Omental fat pad (tissue), 3 donors: ENCODE measurements at regions not wholly inside any gene's neighbourhood (a gene's known extent, or its start where the extent isn't known, plus 50 kb on each side); places are given as distances from the start of the nearest gene placed in this dataset.

Experiments
- ATAC-seq: fragments of 150-250 bp; one replicate; pipeline ENCODE4 v1.9.1; 2016; ENCODE audit warnings: mild to moderate bottlenecking, moderate library complexity; ENCODE audit not compliant: low FRiP score
- DNase-seq: peaks from one replicate; pipeline ENCODE4 v3.0.0-alpha.2; 2019; ENCODE audit warnings: low spot score
- TF ChIP-seq, protein P1 (sequence below), 3 donors: fragments of 450-650 bp; IDR thresholded peaks; one replicate each; pipeline ENCODE4 v1.5.1; 2016 to 2017; ENCODE audit warnings: antibody characterized with exemption in 3 of 3, mild to moderate bottlenecking in 3 of 3, moderate library complexity in 2 of 3

DNA sequence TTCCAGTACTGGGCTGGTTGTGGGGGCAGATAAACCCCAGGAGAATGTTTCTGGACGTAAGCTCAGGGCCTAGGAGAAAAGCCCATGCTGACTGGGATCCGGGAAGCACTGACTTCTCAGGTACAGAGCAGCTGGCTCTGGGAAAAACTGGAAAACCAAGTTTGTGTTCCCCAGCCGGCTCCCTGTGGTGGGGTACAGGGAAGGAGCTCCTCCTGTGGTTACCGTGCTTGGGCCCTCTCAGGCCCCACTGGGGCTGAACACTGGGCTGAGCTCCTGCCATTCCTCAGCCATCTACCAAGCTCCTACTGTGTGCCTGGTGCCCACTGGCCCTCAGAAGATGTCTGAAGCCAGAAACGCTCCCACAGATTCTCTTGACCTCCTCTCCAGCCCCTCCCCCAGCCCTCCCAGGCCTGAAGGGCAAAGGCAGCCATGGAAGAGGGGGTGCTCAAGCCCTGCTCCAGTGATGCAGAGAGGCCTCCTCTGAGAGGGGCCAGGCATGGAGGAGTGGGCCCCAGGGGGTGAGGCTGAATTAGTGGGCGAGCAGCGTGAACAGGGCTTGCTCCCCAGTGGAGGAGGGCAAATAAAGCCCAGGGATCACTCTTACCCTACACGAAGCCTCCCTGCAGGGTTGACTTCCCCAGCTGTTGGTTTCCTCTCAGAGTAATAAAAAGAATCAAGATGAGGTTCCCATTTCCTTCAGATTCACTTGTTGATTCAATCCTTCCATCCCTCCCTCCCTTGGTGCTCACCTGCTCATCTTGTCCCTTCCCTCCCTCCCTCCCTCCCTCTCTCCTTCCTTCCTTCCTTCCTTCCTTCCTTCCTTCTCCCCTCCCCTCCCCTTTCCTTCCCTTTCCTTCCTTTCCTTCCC lies 100.0 kb downstream of the VEGFA start:
- TF ChIP-seq, protein P1, sequence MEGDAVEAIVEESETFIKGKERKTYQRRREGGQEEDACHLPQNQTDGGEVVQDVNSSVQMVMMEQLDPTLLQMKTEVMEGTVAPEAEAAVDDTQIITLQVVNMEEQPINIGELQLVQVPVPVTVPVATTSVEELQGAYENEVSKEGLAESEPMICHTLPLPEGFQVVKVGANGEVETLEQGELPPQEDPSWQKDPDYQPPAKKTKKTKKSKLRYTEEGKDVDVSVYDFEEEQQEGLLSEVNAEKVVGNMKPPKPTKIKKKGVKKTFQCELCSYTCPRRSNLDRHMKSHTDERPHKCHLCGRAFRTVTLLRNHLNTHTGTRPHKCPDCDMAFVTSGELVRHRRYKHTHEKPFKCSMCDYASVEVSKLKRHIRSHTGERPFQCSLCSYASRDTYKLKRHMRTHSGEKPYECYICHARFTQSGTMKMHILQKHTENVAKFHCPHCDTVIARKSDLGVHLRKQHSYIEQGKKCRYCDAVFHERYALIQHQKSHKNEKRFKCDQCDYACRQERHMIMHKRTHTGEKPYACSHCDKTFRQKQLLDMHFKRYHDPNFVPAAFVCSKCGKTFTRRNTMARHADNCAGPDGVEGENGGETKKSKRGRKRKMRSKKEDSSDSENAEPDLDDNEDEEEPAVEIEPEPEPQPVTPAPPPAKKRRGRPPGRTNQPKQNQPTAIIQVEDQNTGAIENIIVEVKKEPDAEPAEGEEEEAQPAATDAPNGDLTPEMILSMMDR (IDR thresholded peaks at IDR 0.05), result no peak
- ATAC-seq, result no peak
- DNase-seq, result no peak

DNA sequence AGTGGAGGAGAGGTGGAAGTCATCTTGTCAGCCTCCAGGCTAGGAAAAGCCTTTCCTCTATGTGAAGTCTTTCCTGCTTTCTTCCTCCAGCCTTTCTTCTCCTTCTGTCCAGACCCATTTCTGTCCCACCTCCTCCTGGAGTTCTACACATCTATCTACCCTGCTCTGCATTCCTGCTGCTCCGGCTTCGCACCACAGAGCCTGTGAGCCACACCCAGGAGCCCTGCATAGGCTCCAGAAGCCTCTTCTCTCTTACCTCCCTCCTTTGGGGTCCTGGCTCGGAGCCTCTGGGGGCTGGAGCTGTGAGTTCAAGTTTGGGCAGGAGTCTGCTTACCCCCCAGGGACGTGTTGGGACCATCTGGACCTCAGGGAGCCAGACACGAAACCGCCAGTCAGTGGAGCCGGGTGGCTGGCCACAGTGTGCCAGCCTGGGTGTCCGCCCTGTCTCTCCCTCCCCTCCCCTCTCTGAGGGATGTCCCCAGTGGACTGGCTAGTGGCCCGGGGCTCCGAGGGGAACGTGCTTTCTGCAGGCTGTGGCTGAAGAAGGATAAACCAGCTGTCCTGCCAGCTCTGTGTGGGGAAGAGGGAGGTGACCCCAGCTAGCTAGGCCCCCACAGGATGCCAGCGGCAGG lies 99.2 kb downstream of the VEGFA start:
- no peak for ATAC-seq

GRCh38 chr6:43868467-43868866 lies 98.5 kb downstream of the VEGFA start:
- no peak for ATAC-seq
- DNase-seq, result no peak
- TF ChIP-seq, protein P1 (IDR thresholded peaks at IDR 0.05), result no peak

More for the DNA sequence above, 99.2 kb downstream of the VEGFA start:
- TF ChIP-seq, protein P1 (IDR thresholded peaks at IDR 0.05), result no peak
- no peak for DNase-seq

DNA sequence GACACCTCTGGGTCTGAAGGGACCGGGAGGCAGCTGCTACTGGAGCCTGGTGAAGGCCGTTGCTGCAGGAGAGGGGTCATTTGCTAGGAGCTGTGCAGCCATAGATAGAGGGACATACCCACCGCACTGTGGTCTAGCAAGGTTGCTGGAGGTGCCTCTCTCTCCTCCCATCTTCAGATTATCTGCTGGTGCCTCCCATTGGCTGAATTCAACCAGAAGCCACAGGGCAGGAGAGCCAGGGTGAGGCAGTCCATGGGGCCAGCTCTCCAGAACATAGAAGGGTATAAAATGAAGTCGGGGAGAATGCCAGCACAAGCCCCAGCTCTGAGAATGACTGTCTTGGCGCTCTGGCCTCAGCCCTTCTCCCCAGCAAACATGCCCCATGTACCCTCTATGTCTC lies 98.0 kb downstream of the VEGFA start:
- DNase-seq, result no peak
- TF ChIP-seq, protein P1 (IDR thresholded peaks at IDR 0.05), result no peak
- no peak for ATAC-seq

DNA sequence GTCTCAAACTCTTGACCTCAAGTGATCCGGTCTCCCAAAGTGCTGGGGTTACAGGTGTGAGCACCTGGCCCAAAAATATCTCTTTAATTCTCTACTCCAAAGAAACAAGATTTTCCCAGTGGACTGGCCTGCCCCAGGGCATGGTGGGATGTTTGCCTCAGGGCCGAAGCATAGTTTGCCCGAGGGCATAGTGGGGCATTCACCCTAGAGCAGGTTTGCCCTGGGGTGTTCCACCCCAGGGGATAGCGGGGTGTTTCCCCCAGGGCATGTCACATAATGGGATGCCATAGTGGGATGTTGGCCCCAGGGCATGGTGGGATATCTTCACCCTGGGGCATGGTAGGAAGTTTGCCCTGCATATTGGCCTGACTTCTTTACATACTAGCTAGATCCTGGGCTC lies 97.2 kb downstream of the VEGFA start:
- ATAC-seq (no peak), DNase-seq (no peak)
- TF ChIP-seq, protein P1 (IDR thresholded peaks at IDR 0.05), result no peak

DNA sequence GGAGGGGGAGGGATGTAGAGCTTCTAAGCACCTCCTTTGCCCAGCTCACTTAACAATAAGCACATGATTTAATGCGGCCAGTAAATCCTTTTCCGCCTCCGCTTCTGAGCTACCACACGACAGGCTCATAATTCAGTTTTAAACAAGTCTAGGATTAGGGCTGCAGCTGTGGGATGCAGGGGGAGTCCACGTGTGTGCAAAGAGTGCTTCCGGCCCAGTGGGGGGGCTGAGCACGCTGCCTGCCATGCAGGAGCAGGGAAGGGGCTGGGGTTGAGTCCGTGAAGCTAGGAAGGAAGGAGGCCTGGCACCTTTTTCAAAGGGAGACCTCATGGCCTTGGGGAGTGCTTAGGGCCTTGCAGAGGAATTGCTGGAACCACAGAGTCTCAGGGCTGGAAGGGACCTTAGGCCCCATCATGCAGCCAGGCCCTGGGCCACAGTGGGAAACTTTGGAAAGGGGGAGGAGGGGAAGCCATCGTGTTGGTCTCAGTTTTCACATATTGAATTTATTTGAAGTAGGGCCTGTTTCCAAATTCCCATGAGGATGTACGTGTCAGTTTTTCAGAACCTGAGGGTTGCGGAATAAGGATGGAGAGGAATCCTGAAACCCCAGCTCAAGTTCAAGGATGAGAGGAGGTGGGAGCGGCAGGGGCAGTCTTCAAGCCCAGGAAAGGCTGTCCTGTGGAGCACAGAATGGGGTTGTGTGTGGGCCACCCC lies 96.1 kb downstream of the VEGFA start:
- TF ChIP-seq, protein P1 (IDR thresholded peaks at IDR 0.05), result no peak
- ATAC-seq (no peak), DNase-seq (no peak)
